Stimulated activated naive CD8-positive, alpha-beta T cell treated with anti-CD3 and anti-CD28 coated beads, Interleukin-15, Interleukin-2, amounts not matched to agents 100 ng/mL and 50 ng/mL, for 24 hours (primary cell): ENCODE measurements at regions not wholly inside any gene's neighbourhood (a gene's known extent, or its start where the extent isn't known, plus 50 kb on each side); places are given as distances from the start of the nearest gene placed in this dataset.

Source experiments
- H3K27ac Mint-ChIP-seq: one replicate; pipeline ENCODE4 v1.8.0; 2021; ENCODE audit warnings: mild to moderate bottlenecking, mixed read lengths
- H3K27me3 Mint-ChIP-seq: one replicate; pipeline ENCODE4 v1.8.0; 2021; ENCODE audit warnings: mixed read lengths
- H3K36me3 Mint-ChIP-seq: one replicate; pipeline ENCODE4 v1.8.0; 2021; ENCODE audit warnings: low read depth, mixed read lengths
- H3K4me1 Mint-ChIP-seq: one replicate; pipeline ENCODE4 v1.8.0; 2021; ENCODE audit warnings: low read depth, mixed read lengths
- H3K4me3 Mint-ChIP-seq: one replicate; pipeline ENCODE4 v1.8.0; 2021; ENCODE audit warnings: mild to moderate bottlenecking, mixed read lengths
- H3K9me3 Mint-ChIP-seq: one replicate; pipeline ENCODE4 v1.8.0; 2021; ENCODE audit warnings: mixed read lengths

DNA sequence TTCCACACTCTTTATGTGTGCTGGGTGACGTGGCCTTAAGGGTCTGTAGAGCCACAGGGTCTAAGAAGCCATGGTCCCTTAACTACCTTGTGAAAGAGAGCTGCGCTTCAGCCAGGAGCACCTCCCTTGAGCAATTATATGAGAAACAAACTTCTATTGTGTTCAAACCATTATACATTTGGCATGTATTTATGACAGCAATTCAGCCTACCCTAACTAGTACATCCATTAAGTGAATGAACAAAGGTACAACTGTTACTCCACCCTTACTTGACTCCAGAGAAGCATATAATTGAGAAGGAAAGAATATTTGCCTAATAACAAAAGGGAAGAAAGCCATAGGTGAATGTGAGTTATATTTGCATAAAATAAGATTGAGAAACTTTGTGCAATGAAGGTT lies 69.8 kb upstream of the BOC start:
- Mint-ChIP-seq H3K27ac (no peak overlapping the region), H3K36me3 (no peaks in the 10 kb centered on the region), H3K4me3 (no peak overlapping the region), H3K9me3 (no peaks in the 10 kb centered on the region), H3K27me3 (no peaks in the 10 kb centered on the region), H3K4me1 (no peaks in the 10 kb centered on the region)

DNA sequence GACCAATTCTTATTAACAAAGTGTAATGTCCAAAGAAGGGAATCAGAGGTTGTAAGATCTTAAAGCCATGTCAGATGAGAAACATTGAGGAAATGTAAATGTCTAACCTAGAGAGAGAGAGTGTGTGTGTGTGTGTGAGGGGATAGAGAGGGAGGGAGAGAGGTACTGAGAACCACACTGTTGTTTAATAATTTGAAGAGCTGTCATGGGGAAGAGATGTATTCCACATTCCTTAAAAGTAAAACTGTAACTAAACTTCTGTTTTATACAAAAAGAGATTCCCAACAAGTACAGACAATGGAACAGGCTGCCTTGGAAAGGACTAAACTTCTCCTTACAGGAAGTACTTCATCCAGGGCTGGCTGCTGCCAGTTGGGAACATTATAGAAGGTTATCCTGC lies 68.9 kb upstream of the BOC start:
- no peak overlapping the region for H3K4me3 Mint-ChIP-seq
- H3K27ac Mint-ChIP-seq = no peak overlapping the region
- no peaks in the 10 kb centered on the region for H3K36me3 Mint-ChIP-seq
- no peaks in the 10 kb centered on the region for H3K9me3 Mint-ChIP-seq
- H3K27me3 Mint-ChIP-seq = no peaks in the 10 kb centered on the region
- H3K4me1 Mint-ChIP-seq = no peaks in the 10 kb centered on the region

DNA sequence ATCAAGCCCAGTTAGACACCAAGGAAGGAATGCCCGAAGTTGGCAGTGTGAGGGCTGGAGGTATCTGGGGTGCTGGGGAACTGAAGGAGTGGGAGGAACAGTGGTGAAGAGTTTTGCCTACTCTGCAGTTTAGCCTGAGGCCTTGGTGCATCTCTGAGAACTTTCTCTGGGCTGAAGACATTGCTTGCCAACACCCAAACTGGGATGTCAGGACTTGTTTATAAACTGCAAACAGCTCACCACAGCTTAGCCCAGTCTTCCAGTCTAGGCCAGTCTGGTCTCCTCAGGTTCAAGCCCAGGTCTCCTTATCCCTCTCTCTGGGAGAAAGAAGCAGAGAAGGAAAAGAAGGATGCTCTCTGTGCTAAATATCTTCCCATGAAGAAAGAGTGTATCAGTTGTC lies 68.0 kb upstream of the BOC start:
- Mint-ChIP-seq H3K4me1 (no peaks in the 10 kb centered on the region), H3K36me3 (no peaks in the 10 kb centered on the region), H3K4me3 (no peak overlapping the region), H3K9me3 (no peaks in the 10 kb centered on the region), H3K27ac (no peak overlapping the region), H3K27me3 (no peaks in the 10 kb centered on the region)

DNA sequence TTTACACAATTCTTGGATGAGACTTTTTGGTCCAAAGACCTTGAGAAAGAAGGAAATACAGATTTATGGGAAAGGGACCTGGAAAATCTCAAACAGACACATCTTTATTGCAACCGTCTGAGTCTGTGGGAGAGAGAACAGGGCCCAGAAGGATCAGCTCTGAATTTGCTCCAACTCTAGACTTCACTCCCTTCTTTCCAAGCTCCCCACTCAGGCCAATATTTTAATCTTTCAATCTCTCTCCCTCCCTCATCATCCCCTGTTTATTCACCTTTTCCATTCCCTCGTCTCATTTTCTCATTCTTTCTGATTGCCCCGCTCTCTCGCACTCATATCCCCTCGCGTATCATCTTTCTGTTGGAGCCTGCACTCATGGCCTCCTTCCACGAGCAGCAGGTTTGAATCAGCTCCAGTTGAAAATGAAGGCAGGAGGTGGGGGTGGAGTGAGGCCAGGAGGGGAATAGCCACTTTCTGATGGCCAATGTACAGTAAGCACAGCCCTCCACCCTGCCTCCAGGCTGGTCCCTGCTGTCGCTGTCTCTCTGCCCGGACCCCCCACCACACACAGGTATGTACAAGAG lies 63.6 kb upstream of the BOC start:
- Mint-ChIP-seq H3K4me3 (no peak overlapping the region), H3K36me3 (no peaks in the 10 kb centered on the region), H3K4me1 (no peaks in the 10 kb centered on the region), H3K27me3 (no peaks in the 10 kb centered on the region), H3K9me3 (no peaks in the 10 kb centered on the region), H3K27ac (no peak overlapping the region)

DNA sequence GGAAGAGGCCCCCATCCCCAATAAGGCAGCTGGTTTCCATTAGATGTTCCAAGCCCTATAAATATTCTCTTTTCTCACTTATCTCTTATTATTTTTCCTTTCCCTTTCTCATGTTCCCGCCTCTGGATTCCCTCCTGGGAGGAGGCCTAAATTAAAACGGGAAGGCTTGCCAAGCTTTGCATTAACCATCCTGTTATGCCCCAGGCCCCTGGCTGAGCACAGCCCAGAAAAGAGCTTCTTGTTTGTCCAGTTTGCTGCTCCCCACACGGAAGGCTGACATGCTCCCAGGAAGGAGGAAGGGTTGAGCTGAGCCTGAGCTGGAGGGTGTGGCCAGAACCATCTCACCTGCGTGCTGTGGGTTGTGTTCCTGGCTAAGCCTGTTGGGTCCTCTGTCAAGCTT lies 63.1 kb upstream of the BOC start:
- H3K4me1 Mint-ChIP-seq = no peaks in the 10 kb centered on the region
- no peak overlapping the region for H3K27ac Mint-ChIP-seq
- H3K4me3 Mint-ChIP-seq = no peak overlapping the region
- H3K27me3 Mint-ChIP-seq = no peaks in the 10 kb centered on the region
- no peaks in the 10 kb centered on the region for H3K9me3 Mint-ChIP-seq
- H3K36me3 Mint-ChIP-seq = no peaks in the 10 kb centered on the region

DNA sequence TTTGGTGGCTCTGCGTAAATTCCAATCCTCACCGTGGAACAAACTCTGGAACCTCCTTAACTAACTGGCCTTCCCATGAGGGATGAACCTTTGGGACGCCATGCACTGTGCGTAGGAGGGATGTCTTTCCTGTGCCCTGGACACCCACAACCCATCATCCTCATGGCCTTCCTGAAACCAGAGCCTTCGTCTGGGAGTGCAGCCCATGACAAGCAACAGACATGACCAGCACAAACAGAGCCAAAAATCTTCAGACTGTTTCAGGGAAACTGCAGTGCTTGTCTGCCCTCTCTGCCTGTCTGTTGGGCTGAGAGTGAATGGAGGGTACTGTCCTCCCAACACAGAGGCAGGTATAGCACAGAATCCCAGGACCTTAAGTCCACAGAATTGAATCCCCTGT lies 61.1 kb upstream of the BOC start:
- Mint-ChIP-seq H3K9me3 (no peaks in the 10 kb centered on the region), H3K4me3 (no peak overlapping the region), H3K36me3 (no peaks in the 10 kb centered on the region)

DNA sequence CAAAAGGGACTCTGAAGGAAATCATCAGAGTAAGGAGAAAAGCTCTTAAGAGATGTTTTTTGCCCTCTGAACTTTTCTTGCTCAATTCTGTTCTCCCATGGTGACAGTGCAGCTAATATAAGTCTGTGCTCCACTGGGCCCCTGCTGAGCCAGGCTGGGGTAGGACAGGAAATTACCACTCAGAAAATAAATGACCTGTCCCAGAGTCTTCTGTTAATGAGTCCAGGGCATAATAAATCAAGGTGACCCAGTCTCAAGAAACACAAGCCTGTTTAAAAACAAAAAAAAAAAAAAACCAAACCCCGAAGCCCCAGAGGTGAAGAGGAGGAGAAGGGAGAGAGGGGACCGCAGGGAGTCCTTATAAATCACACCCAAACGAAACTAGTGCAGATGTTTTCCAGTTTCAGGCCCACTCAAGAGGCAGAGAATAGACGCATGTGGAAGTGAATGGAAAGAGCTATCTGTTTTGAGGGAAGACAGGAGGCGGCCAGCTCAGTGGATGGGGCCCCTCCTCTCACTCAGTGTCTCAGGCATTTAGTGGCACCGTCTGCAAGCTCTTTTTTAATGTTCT lies 59.8 kb upstream of the BOC start:
- H3K4me3 Mint-ChIP-seq = no peak overlapping the region
- H3K36me3 Mint-ChIP-seq = no peaks in the 10 kb centered on the region
- no peaks in the 10 kb centered on the region for H3K9me3 Mint-ChIP-seq
- no peaks in the 10 kb centered on the region for H3K27me3 Mint-ChIP-seq
- no peak overlapping the region for H3K27ac Mint-ChIP-seq
- no peaks in the 10 kb centered on the region for H3K4me1 Mint-ChIP-seq

More for the DNA sequence above, 61.1 kb upstream of the BOC start:
- H3K4me1 Mint-ChIP-seq = no peaks in the 10 kb centered on the region
- H3K27me3 Mint-ChIP-seq = no peaks in the 10 kb centered on the region
- H3K27ac Mint-ChIP-seq = no peak overlapping the region

DNA sequence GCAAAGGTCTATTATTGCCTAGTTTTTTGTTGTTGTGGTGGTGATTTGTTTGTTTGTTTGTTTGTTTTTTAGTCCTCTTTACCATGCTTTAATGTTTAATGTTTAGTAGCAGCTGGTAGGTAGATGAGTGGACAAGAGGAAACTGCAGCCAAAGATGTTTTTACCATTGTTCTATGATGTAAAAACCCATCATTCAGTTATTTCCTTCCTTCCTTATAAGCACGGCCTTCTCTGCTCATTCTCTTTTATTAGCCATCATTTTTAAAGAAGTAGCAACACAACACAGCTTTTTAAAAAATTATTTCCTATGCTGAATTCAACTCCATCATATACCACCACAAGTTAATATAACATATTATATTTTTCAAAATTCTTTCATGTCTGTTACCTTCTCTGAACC lies 58.5 kb upstream of the BOC start:
- Mint-ChIP-seq H3K4me3 (no peak overlapping the region), H3K9me3 (no peaks in the 10 kb centered on the region), H3K27ac (no peak overlapping the region), H3K4me1 (no peaks in the 10 kb centered on the region), H3K27me3 (no peaks in the 10 kb centered on the region), H3K36me3 (no peaks in the 10 kb centered on the region)

DNA sequence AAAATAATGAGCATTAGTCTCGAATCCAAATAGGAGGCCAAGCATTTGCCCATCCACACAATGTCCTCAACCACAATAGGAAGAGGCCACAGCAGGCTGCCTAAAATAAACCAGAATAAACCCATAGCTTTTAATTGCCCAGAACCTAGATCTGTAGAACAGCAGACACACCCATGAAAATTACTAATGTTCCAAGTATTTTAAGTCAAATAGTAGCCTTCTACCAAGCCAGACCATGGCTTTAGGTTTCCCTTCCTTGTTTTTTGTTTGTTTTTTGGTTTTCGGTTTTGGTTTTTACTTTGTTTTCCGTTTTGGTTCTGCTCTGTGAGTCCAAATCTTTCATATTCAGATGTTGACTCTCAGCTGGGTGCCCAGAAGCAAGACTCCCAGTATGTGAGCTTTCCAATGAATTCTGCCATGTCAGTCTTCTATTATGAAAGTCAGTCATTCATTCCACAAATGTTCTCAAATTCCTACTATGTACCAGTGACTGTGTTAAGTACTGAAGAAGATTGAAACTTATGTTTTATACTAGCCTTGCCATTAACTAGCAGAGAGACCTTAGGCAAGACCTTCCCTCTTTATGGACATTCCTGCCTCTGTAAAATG lies 57.8 kb upstream of the BOC start:
- no peaks in the 10 kb centered on the region for H3K9me3 Mint-ChIP-seq
- H3K27ac Mint-ChIP-seq = no peak overlapping the region
- no peaks in the 10 kb centered on the region for H3K27me3 Mint-ChIP-seq
- no peak overlapping the region for H3K4me3 Mint-ChIP-seq
- no peaks in the 10 kb centered on the region for H3K36me3 Mint-ChIP-seq
- H3K4me1 Mint-ChIP-seq = no peaks in the 10 kb centered on the region

DNA sequence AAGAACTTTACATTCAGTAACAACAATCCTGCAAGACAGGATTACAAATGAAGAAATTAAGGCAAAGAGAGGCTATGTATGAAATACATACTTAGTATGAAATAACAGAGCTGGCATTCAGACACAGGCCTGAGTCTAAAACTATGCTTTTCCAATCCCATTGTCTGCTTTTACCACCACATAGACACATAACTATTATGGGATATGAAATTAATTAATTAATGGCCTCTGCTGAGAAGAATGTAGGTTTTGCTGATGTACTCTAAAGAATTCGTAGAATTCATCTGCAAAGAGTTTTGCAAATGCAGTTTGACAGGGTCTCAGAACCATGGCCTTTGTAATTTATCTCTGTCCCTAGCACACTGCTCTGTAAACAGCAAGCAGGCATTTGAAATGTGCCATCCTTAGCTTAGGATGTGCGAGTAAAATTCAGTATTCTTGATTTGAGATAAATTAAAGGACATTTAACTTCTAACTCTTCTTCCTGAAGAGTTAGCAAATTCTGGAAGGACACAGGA lies 54.5 kb upstream of the BOC start:
- H3K4me1 Mint-ChIP-seq = no peaks in the 10 kb centered on the region
- no peak overlapping the region for H3K4me3 Mint-ChIP-seq
- no peak overlapping the region for H3K27ac Mint-ChIP-seq
- no peaks in the 10 kb centered on the region for H3K9me3 Mint-ChIP-seq
- no peaks in the 10 kb centered on the region for H3K36me3 Mint-ChIP-seq
- no peaks in the 10 kb centered on the region for H3K27me3 Mint-ChIP-seq

DNA sequence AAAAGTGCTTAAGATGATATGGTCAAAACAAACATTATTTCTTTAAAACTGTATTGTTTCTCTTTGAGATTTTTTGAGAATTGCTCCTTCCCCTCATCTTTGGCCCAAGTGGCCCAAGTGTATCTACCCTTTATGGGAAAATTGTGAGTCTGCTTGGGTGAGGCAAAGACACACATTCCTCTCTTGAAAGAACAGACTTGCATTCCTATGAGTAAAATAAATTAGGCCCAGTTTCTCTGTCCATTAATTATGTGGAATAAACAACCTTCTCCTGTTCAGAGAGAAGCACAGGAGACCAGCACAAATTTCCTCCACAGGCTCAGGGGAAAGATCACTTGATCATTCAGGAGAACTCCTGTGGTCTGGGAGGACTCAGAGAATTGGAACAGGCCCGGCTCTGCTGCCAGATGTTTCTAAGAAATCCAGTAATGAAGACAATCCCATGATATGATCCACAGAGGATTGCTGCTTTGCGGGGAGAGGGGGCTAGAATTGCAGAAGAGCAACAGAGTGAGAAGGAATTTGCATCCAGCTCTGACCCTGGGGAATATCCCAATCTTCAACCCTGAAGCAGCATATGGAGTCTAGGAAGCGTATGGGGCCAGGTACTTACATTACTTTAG lies 53.8 kb upstream of the BOC start:
- Mint-ChIP-seq H3K4me1 (no peaks in the 10 kb centered on the region), H3K9me3 (no peaks in the 10 kb centered on the region), H3K27me3 (no peaks in the 10 kb centered on the region), H3K27ac (no peak overlapping the region), H3K4me3 (no peak overlapping the region), H3K36me3 (no peaks in the 10 kb centered on the region)

DNA sequence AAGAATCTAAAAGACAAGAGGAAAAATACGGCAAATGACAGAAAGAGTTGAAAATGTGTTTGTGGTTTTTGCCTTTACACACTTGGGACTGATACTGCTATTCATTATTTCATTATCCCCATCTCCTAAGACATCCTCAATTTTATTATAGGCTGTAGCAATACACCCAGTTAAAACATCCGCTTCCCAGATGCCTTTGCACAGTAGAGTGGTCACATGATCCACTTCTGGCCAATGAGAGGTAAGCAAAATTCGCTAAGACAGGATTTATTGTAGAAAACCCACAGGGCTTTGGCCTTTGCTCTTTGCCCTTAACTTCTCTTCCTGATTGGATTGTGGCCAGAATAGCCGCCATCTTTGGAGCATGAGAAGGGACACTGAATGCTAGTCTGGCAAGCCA lies 53.2 kb upstream of the BOC start:
- H3K36me3 Mint-ChIP-seq = no peaks in the 10 kb centered on the region
- H3K9me3 Mint-ChIP-seq = no peaks in the 10 kb centered on the region
- H3K4me1 Mint-ChIP-seq = no peaks in the 10 kb centered on the region
- peaks cover 3% of the 10 kb centered on the region for H3K27me3 Mint-ChIP-seq
- no peak overlapping the region for H3K4me3 Mint-ChIP-seq
- H3K27ac Mint-ChIP-seq = no peak overlapping the region
